Glomerular endothelial cell (primary cell): ENCODE measurements at regions not wholly inside any gene's neighbourhood (a gene's known extent, or its start where the extent isn't known, plus 50 kb on each side); places are given as distances from the start of the nearest gene placed in this dataset.
"Not testable (repeated sequence)": the region's sequence is repeated elsewhere in the genome, so short reads cannot be mapped to it uniquely, and the experiment has no call there.

Experiments used
- DNase-seq: peaks from one replicate; pipeline ENCODE4 v3.0.0-alpha.2; 2011; ENCODE audit warnings: low read depth, low spot score; ENCODE audit errors: extremely low read depth

- no peak for DNase-seq
Measured at GRCh38 chr2:226483745-226484619, 315.6 kb downstream of the IRS1 start.

GRCh38 chr2:226483143-226483542, 316.5 kb downstream of the IRS1 start:
- no peak for DNase-seq

GRCh38 chr2:226478109-226478809, 321.4 kb downstream of the IRS1 start:
- DNase-seq = no peak

GRCh38 chr2:226477221-226478108, 322.2 kb downstream of the IRS1 start:
- DNase-seq = no peak

- no peak for DNase-seq
Measured at GRCh38 chr2:226475650-226476049, 324.0 kb downstream of the IRS1 start.

- DNase-seq = no peak
Measured at GRCh38 chr2:226474131-226474530, 325.5 kb downstream of the IRS1 start.

GRCh38 chr2:226471987-226472470, 327.6 kb downstream of the IRS1 start:
- DNase-seq = no peak

GRCh38 chr2:226467633-226468032, 332.0 kb downstream of the IRS1 start:
- no peak for DNase-seq

- no peak for DNase-seq
Measured at GRCh38 chr2:226467221-226467620, 332.4 kb downstream of the IRS1 start.

GRCh38 chr2:226466589-226466988, 333.0 kb downstream of the IRS1 start:
- DNase-seq = no peak

GRCh38 chr2:226466124-226466523, 333.5 kb downstream of the IRS1 start:
- DNase-seq = no peak

GRCh38 chr2:226464380-226464779, 335.2 kb downstream of the IRS1 start:
- no peak for DNase-seq

- no peak for DNase-seq
Measured at GRCh38 chr2:226463154-226463553, 336.5 kb downstream of the IRS1 start.

- DNase-seq = no peak
Measured at GRCh38 chr2:226461981-226462380, 337.6 kb downstream of the IRS1 start.

- not testable (repeated sequence) for DNase-seq
Measured at GRCh38 chr2:226456144-226456543, 343.5 kb downstream of the IRS1 start.

GRCh38 chr2:226452768-226453167, 346.9 kb downstream of the IRS1 start:
- no peak for DNase-seq

- DNase-seq = no peak
Measured at GRCh38 chr2:226451486-226451885, 348.1 kb downstream of the IRS1 start.

- no peak for DNase-seq
Measured at GRCh38 chr2:226450141-226450540, 349.5 kb downstream of the IRS1 start.

GRCh38 chr2:226447338-226448300, 352.0 kb downstream of the IRS1 start:
- no peak for DNase-seq
